DMS153 (cell line): ENCODE measurements at regions not wholly inside any gene's neighbourhood (a gene's known extent, or its start where the extent isn't known, plus 50 kb on each side); places are given as distances from the start of the nearest gene placed in this dataset.
"Not testable (repeated sequence)": the region's sequence is repeated elsewhere in the genome, so short reads cannot be mapped to it uniquely, and the experiment has no call there.

Experiments used
- DNase-seq: peaks from one replicate; lab custom pipeline; 2025; lab: John Stamatoyannopoulos, UW

GRCh38 chr13:100766570-100766969, 92.0 kb upstream of the TMTC4 start:
- not testable (repeated sequence) for DNase-seq

- DNase-seq = no peak
Observed at GRCh38 chr13:100764937-100765336, 90.3 kb upstream of the TMTC4 start.

- not testable (repeated sequence) for DNase-seq
Observed at GRCh38 chr13:100762126-100762525, 87.5 kb upstream of the TMTC4 start.

GRCh38 chr13:100755891-100756290, 81.3 kb upstream of the TMTC4 start:
- no peak for DNase-seq

GRCh38 chr13:100754459-100754858, 79.9 kb upstream of the TMTC4 start:
- DNase-seq = no peak

- DNase-seq = no peak
Observed at GRCh38 chr13:100753376-100753775, 78.8 kb upstream of the TMTC4 start.

- DNase-seq = no peak
Observed at GRCh38 chr13:100751826-100752225, 77.2 kb upstream of the TMTC4 start.

GRCh38 chr13:100746953-100747683, 72.5 kb upstream of the TMTC4 start:
- DNase-seq = no peak

GRCh38 chr13:100738176-100738855, 63.7 kb upstream of the TMTC4 start:
- no peak for DNase-seq

GRCh38 chr13:100735494-100735893, 60.9 kb upstream of the TMTC4 start:
- DNase-seq = no peak

- no peak for DNase-seq
Observed at GRCh38 chr13:100734194-100734720, 59.7 kb upstream of the TMTC4 start.

GRCh38 chr13:100733261-100733660, 58.7 kb upstream of the TMTC4 start:
- DNase-seq = no peak

- DNase-seq = no peak
Observed at GRCh38 chr13:100728201-100728600, 53.6 kb upstream of the TMTC4 start.

- DNase-seq = no peak
Observed at GRCh38 chr13:100725472-100725871, 50.9 kb upstream of the TMTC4 start.

GRCh38 chr13:100724568-100724967, 50.0 kb upstream of the TMTC4 start:
- DNase-seq = no peak
